CD8-positive, alpha-beta memory T cell (primary cell): ENCODE measurements at regions not wholly inside any gene's neighbourhood (a gene's known extent, or its start where the extent isn't known, plus 50 kb on each side); places are given as distances from the start of the nearest gene placed in this dataset.
A peak's percentile ranks its signal among the peaks of the same experiment; 100 is the strongest.

ENCODE experiments used
- CTCF ChIA-PET: fragments of 350-600 bp; sonication (Branson Sonifier 250); formaldehyde crosslinking; loops from one replicate; lab custom pipeline; 2021; ENCODE audit warnings: antibody characterized with exemption; lab: Charles Lee
- POLR2A ChIA-PET: fragments of 350-600 bp; sonication (Branson Sonifier 250); formaldehyde crosslinking; loops from one replicate; lab custom pipeline; 2021; ENCODE audit warnings: antibody characterized with exemption; lab: Charles Lee
- DNase-seq, 5 donors: peaks; one replicate each; pipeline versions ENCODE4 v3.0.0 to v3.0.0-alpha.2; 2020 to 2022; ENCODE audit warnings: mixed read lengths in 1 of 5
- H3K27ac ChIP-seq: one replicate; pipeline ENCODE4 v1.7.0; 2013; ENCODE audit warnings: low read depth, mild to moderate bottlenecking, low read length, moderate library complexity
- H3K27me3 ChIP-seq: 2 replicates; pipeline ENCODE4 v1.7.0; 2013; ENCODE audit warnings: low read length, mild to moderate bottlenecking; ENCODE audit not compliant: insufficient read depth, poor library complexity, severe bottlenecking
- H3K36me3 ChIP-seq: 2 replicates; pipeline ENCODE4 v1.7.0; 2013; ENCODE audit warnings: mild to moderate bottlenecking, low read length, moderate library complexity; ENCODE audit not compliant: insufficient read depth
- H3K4me1 ChIP-seq: 2 replicates; pipeline ENCODE4 v1.7.0; 2013; ENCODE audit warnings: mild to moderate bottlenecking, low read length, moderate library complexity; ENCODE audit not compliant: insufficient read depth
- H3K4me3 ChIP-seq: 2 replicates; pipeline ENCODE4 v1.7.0; 2013; ENCODE audit warnings: mild to moderate bottlenecking, low read length
- H3K9me3 ChIP-seq: 2 replicates; pipeline ENCODE4 v1.7.0; 2013; ENCODE audit warnings: mild to moderate bottlenecking, low read length
- H3K27ac Mint-ChIP-seq, 8 donors: one replicate each; pipeline ENCODE4 v1.8.0; 2020 to 2021; ENCODE audit warnings: mixed read lengths in 8 of 8, mild to moderate bottlenecking in 6 of 8, inconsistent platforms in 3 of 8, moderate library complexity in 3 of 8
- H3K27me3 Mint-ChIP-seq, 2 donors: one replicate each; pipeline ENCODE4 v1.8.0; 2020 to 2021; ENCODE audit warnings: mixed read lengths in 2 of 2, mild to moderate bottlenecking in 1 of 2, moderate library complexity in 1 of 2
- H3K36me3 Mint-ChIP-seq, 3 donors: one replicate each; pipeline ENCODE4 v1.8.0; 2020 to 2021; ENCODE audit warnings: mixed read lengths in 3 of 3, inconsistent platforms in 1 of 3, mild to moderate bottlenecking in 1 of 3
- H3K4me1 Mint-ChIP-seq, 3 donors: one replicate each; pipeline ENCODE4 v1.8.0; 2020 to 2021; ENCODE audit warnings: mixed read lengths in 3 of 3, inconsistent platforms in 1 of 3, mild to moderate bottlenecking in 1 of 3
- H3K4me3 Mint-ChIP-seq, 7 donors: one replicate each; pipeline ENCODE4 v1.8.0; 2020 to 2021; ENCODE audit warnings: mixed read lengths in 7 of 7, mild to moderate bottlenecking in 6 of 7, moderate library complexity in 4 of 7, inconsistent platforms in 2 of 7
- H3K9me3 Mint-ChIP-seq, 5 donors: one replicate each; pipeline ENCODE4 v1.8.0; 2020 to 2022; ENCODE audit warnings: mixed read lengths in 5 of 5, mild to moderate bottlenecking in 3 of 5, moderate library complexity in 2 of 5, inconsistent platforms in 1 of 5

DNA sequence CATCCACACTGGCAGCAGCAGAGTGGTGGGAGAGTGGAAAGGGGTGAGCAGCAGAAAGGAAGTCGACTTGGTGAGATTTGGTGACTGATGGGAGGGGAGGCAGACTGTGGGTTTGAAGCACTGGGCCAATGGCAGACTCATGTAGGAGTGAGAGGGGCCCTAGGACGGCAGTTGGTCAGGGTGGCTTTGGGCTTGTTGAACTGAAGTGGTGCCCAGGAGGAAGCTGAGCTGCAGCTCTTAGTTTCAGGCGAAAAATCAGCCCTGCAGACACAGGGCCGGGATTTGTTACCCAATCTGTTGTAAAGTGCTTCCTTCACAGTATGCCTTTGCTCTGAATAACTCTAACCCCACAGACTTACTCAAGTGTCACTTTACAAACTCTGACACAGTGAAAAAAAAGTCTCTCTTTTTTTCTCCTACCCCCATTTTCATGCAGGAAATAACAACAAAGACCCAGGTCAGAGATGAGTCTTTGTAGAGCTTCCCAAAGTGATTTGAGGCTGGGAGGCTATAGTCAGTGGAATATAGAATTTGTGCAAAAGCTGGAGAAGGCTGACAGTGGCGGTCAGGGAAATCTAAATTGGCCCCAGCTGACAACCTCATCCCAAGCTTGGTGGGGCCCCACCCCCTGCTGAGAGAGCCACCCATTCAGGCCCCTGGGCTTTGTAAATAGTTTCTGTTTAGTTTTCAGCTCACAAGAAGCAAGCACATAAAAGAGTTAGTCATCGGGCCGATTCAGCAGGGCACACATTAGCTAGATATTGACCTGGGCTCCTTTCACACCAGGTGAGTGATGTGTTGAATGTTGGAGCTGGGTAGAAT, 226.9 kb downstream of the VAPA start:
- no peaks in the 10 kb centered on the region for H3K36me3 Mint-ChIP-seq
- no peak overlapping the region for H3K27ac Mint-ChIP-seq
- Histone ChIP-seq H3K4me1 (no peaks in the 10 kb centered on the region), H3K4me3 (no peak overlapping the region), H3K36me3 (no peaks in the 10 kb centered on the region), H3K27ac (no peak overlapping the region), H3K27me3 (no peaks in the 10 kb centered on the region), H3K9me3 (no peaks in the 10 kb centered on the region)
- H3K4me1 Mint-ChIP-seq, result peaks cover 0 to 6% (median 0%) of the 10 kb centered on the region in 3 donors
- no peaks in the 10 kb centered on the region for H3K9me3 Mint-ChIP-seq
- H3K4me3 Mint-ChIP-seq, result no peak overlapping the region
- CTCF ChIA-PET, result no interaction called here
- no peak for DNase-seq
- peaks cover 0 to 5% of the 10 kb centered on the region in 2 donors for H3K27me3 Mint-ChIP-seq
- POLR2A ChIA-PET, result no interaction called here

DNA sequence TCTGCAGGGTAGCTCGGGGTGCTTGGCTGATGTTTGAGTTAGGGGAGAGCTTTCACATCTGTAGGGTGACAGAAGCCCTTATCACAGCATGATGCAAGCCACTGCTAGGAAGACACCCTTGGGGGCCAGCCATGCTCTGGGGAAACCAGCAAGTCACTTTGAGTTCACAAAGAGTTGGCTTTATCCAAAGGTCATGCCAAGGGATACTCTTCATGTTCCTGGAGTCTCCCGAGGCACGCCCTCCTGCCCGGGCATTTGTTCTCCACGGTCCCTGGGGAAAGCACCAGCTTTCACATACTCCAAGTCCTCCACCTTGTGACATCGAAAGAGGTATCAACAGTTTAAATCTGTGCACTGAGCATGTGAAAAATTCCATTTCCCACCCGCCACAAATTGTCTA, 227.7 kb downstream of the VAPA start:
- POLR2A ChIA-PET, result no interaction called here
- H3K9me3 Mint-ChIP-seq, result no peaks in the 10 kb centered on the region
- DNase-seq, result no peak
- H3K36me3 Mint-ChIP-seq, result no peaks in the 10 kb centered on the region
- Histone ChIP-seq H3K4me3 (no peak overlapping the region), H3K4me1 (no peaks in the 10 kb centered on the region), H3K36me3 (no peaks in the 10 kb centered on the region), H3K27ac (no peak overlapping the region), H3K9me3 (no peaks in the 10 kb centered on the region), H3K27me3 (no peaks in the 10 kb centered on the region)
- no peak overlapping the region for H3K27ac Mint-ChIP-seq
- CTCF ChIA-PET, result no interaction called here
- no peak overlapping the region for H3K4me3 Mint-ChIP-seq
- peaks cover 0 to 6% (median 0%) of the 10 kb centered on the region in 3 donors for H3K4me1 Mint-ChIP-seq
- peaks cover 0 to 5% of the 10 kb centered on the region in 2 donors for H3K27me3 Mint-ChIP-seq

DNA sequence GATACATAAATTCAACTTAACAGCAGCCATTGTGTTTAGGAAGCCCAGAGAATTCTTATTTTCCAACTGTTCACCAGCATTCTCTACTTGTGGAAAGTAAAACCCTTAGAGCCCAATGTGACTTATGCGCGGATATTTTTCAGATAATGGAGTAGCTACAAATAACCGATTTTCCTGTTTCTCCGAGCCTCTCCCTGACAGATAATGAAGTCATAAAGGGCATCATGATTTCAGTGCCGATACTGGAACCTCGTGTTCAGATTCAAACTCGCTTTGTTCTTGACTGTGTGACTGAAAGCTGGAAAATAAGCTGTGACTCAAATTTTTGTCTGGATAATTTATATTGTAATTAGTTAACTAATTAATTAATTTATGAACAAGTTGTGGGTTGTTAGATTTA, 228.2 kb downstream of the VAPA start:
- POLR2A ChIA-PET, result no interaction called here
- peaks cover 0 to 6% (median 0%) of the 10 kb centered on the region in 3 donors for H3K4me1 Mint-ChIP-seq
- Histone ChIP-seq H3K27ac (no peak overlapping the region), H3K9me3 (no peaks in the 10 kb centered on the region), H3K4me3 (no peak overlapping the region), H3K4me1 (no peaks in the 10 kb centered on the region), H3K27me3 (no peaks in the 10 kb centered on the region), H3K36me3 (no peaks in the 10 kb centered on the region)
- H3K9me3 Mint-ChIP-seq, result no peaks in the 10 kb centered on the region
- CTCF ChIA-PET, result no interaction called here
- peaks cover 0 to 5% of the 10 kb centered on the region in 2 donors for H3K27me3 Mint-ChIP-seq
- no peaks in the 10 kb centered on the region for H3K36me3 Mint-ChIP-seq
- DNase-seq, result no peak
- H3K4me3 Mint-ChIP-seq, result no peak overlapping the region
- no peak overlapping the region for H3K27ac Mint-ChIP-seq

DNA sequence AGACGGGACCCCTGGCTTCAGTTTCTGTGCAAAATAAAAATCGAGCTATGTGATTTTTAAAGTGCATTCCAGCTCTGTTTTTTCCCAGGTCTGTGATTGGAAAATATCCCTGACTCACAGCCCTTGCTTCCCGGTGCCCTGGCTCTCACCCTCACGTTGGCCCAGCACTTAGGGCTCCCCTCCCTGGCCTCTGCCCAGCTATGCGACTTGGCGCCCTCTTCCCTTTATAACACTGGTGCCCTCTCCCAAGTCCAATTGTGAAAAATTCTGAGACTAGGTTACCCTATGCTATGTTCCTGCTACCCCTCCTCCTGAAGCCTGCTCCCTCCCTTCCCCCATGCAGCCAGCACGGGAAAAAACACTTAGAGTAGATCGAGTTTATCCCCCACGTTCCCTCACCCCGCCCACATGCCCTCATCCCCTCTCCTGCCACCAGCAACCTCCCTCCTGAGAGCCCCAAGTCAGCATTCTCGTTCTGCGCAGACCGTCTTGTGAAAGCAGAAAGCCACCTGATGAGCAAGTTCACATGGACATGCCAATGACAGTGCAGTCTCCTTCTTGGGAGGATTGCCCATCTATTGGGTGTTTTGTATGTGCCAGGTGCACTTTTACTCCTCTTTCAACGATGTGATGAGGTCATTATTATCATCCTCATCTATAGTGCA, 228.8 kb downstream of the VAPA start:
- Mint-ChIP-seq H3K4me1 (peaks cover 0 to 6% (median 0%) of the 10 kb centered on the region in 3 donors), H3K27ac (peak overlapping the region in 1 of 8 donors; percentile 33)
- CTCF ChIA-PET, result no interaction called here

DNA sequence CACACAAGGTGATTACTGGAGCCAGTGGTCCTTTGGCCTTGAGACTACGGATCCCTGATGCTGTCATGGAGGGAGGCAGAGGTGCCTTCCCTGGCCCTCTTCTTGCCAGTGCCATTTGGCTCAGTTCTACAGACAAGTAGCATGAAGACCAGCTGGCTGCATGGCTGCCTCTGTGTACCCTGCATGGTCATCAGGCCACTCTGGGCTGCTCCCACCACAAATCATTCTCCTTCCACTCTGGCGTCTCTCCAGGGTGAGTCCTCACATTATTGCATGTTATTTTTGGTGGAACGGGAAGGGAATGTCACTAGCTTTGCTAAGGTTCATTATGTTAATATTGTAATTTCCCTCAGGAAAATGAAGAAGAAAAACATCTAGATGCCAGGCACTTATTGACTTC, 229.8 kb downstream of the VAPA start:
- Histone ChIP-seq H3K27me3 (no peaks in the 10 kb centered on the region), H3K36me3 (no peaks in the 10 kb centered on the region), H3K27ac (no peak overlapping the region), H3K4me3 (no peak overlapping the region), H3K4me1 (no peaks in the 10 kb centered on the region), H3K9me3 (no peaks in the 10 kb centered on the region)
- Mint-ChIP-seq H3K36me3 (no peaks in the 10 kb centered on the region), H3K9me3 (no peaks in the 10 kb centered on the region), H3K4me3 (no peak overlapping the region), H3K27me3 (peaks cover 0 to 5% of the 10 kb centered on the region in 2 donors), H3K4me1 (peaks cover 0 to 6% (median 0%) of the 10 kb centered on the region in 3 donors), H3K27ac (no peak overlapping the region)
- ChIA-PET CTCF (no interaction called here), POLR2A (no interaction called here)
- no peak for DNase-seq

More for the DNA sequence above, 228.8 kb downstream of the VAPA start:
- Histone ChIP-seq H3K27me3 (no peaks in the 10 kb centered on the region), H3K27ac (no peak overlapping the region), H3K36me3 (no peaks in the 10 kb centered on the region), H3K4me1 (no peaks in the 10 kb centered on the region), H3K4me3 (no peak overlapping the region), H3K9me3 (no peaks in the 10 kb centered on the region)
- Mint-ChIP-seq H3K4me3 (no peak overlapping the region), H3K9me3 (no peaks in the 10 kb centered on the region), H3K27me3 (peaks cover 0 to 5% of the 10 kb centered on the region in 2 donors), H3K36me3 (no peaks in the 10 kb centered on the region)
- no peak for DNase-seq
- POLR2A ChIA-PET, result no interaction called here

DNA sequence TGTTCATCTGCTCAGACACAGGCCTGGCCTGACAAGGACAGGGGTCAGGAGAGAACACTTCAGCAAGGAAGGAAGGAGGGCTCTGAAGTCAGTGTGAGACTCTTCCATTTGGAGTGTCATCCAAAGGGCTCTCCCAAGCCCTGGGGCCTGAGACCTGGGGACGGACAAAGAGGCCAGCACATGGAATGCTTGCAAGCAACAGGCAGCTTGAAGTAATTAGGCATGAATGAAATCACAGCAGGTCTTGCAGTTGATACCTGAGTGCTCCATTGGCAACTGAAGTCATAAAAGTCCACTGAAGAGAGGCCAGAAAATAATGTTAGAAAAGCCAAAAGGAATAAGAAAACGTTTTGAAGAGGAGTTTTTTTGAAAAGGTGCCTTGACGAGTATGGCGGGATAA, 231.7 kb downstream of the VAPA start:
- Histone ChIP-seq H3K4me3 (no peak overlapping the region), H3K27me3 (no peaks in the 10 kb centered on the region), H3K4me1 (no peaks in the 10 kb centered on the region), H3K27ac (no peak overlapping the region), H3K36me3 (no peaks in the 10 kb centered on the region), H3K9me3 (no peaks in the 10 kb centered on the region)
- peaks cover 0 to 2% of the 10 kb centered on the region in 2 donors for H3K27me3 Mint-ChIP-seq
- CTCF ChIA-PET, result no interaction called here
- no peaks in the 10 kb centered on the region for H3K36me3 Mint-ChIP-seq
- peaks cover 0 to 9% (median 0%) of the 10 kb centered on the region in 5 donors for H3K9me3 Mint-ChIP-seq
- no peak for DNase-seq
- H3K27ac Mint-ChIP-seq, result no peak overlapping the region
- peaks cover 0 to 4% (median 0%) of the 10 kb centered on the region in 3 donors for H3K4me1 Mint-ChIP-seq
- H3K4me3 Mint-ChIP-seq, result no peak overlapping the region
- POLR2A ChIA-PET, result no interaction called here

DNA sequence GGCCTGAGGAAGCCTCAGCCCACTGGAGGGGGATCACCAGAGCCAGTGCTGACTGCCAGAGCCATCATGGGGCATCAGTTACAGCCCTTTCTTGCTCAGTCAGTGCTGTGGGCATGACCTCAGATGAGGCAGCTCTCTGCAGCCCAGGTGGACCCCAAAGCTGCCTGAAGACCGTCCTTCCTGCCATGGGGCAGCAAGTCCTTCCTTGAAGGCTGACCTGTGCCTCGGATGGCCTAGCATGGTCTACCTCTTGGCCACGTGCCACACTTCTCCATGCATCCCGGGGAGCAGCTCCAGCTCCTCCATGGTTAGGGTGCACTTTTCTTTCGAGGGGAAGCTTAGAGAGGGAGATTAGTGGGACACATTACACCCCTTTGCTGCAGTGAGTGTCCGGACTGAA, 233.4 kb downstream of the VAPA start:
- H3K27ac ChIP-seq, result no peak overlapping the region
- Mint-ChIP-seq H3K27me3 (peaks cover 0 to 2% of the 10 kb centered on the region in 2 donors), H3K36me3 (no peaks in the 10 kb centered on the region), H3K4me3 (no peak overlapping the region), H3K27ac (no peak overlapping the region), H3K9me3 (peaks cover 0 to 9% (median 3%) of the 10 kb centered on the region in 5 donors), H3K4me1 (no peaks in the 10 kb centered on the region)
- H3K9me3 ChIP-seq, result no peaks in the 10 kb centered on the region
- H3K36me3 ChIP-seq, result no peaks in the 10 kb centered on the region
- H3K4me1 ChIP-seq, result no peaks in the 10 kb centered on the region
- ChIA-PET POLR2A (no interaction called here), CTCF (no interaction called here)
- H3K27me3 ChIP-seq, result no peaks in the 10 kb centered on the region
- DNase-seq, result no peak
- no peak overlapping the region for H3K4me3 ChIP-seq

DNA sequence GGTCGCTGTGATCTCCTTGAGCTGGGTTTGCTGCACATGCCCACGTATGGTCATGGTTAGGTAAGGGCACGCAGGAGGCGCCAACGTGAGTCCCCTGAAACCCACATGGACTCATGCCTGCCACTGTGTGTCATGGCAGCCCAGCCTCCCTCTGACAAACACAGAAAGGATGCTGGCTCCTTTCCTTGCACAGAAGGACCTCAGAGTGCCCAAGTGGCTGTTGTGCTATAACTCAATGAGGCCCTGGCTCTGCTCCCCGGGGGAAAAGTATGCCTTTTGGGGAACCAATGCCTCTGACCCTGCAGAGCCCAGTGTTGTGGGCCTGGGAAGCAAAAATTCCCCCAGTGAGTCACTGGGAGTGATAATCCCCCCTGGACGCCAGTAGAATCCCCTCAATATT, 233.9 kb downstream of the VAPA start:
- Mint-ChIP-seq H3K36me3 (no peaks in the 10 kb centered on the region), H3K27me3 (peaks cover 0 to 2% of the 10 kb centered on the region in 2 donors), H3K27ac (no peak overlapping the region), H3K9me3 (peaks cover 0 to 9% (median 3%) of the 10 kb centered on the region in 5 donors), H3K4me1 (no peaks in the 10 kb centered on the region), H3K4me3 (no peak overlapping the region)
- ChIA-PET POLR2A (no interaction called here), CTCF (no interaction called here)
- Histone ChIP-seq H3K36me3 (no peaks in the 10 kb centered on the region), H3K4me3 (no peak overlapping the region), H3K4me1 (no peaks in the 10 kb centered on the region), H3K27ac (no peak overlapping the region), H3K27me3 (no peaks in the 10 kb centered on the region), H3K9me3 (no peaks in the 10 kb centered on the region)
- DNase-seq, result no peak
